ENCODE measurements at regions not wholly inside any gene's neighbourhood (a gene's known extent, or its start where the extent isn't known, plus 50 kb on each side); places are given as distances from the start of the nearest gene placed in this dataset.

DNA sequence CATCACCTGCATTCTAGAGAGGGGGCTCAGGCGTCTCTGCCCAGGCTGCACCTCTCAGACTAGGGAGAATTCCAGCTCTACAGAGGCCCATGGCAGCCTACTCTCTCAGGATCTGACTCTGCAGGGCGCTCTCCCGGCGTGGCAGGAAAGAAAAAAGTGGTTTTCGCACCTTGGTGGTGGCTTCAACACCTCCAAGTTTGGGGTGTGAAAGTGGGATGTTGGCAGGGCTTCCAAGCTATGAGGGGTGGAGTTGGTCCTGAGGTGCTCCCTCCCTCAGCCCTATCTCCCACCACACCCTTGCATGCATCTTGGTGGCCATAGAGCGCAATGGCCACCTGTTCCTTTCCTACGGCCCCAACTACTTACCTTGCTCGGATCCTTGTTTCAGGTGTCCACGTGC, 166.5 kb downstream of the VSIG4 start:
- in situ Hi-C loops (cut with HindIII; ENCODE audit: extremely low pct_ligation_motif_present, low pct_unique_long_range_greater_than_20kb) (no loop called here), intact Hi-C loops (cut with micrococcal nuclease; ENCODE audit: unreplicated experiment) (no loop called here)
- ChIA-PET POLR2A (no interaction called here), CTCF (ENCODE audit: low intra/inter-chr PET ratio, low total read pairs) (no interaction called here)
- FAIRE-seq (no peak), DNase-seq (ENCODE audit: low spot score) (no peak), ATAC-seq (no peak)
- no peaks in the 10 kb centered on the region for H3K27me3 ChIP-seq (ENCODE audit: control insufficient read depth in 1 of 2, insufficient read depth in 2 of 2, low read length in 2 of 2)
- H3K4me1 ChIP-seq (ENCODE audit: insufficient read depth, low read length) = no peaks in the 10 kb centered on the region
- H3K27ac ChIP-seq (ENCODE audit: extremely low read length, insufficient read depth, low read length) = no peak overlapping the region
- no peaks in the 10 kb centered on the region for H4K20me1 ChIP-seq (ENCODE audit: insufficient read depth, low read length)
- no peaks in the 10 kb centered on the region for H3K79me2 ChIP-seq (ENCODE audit: insufficient read depth, low read length)
- H3K4me3 ChIP-seq (replicated peaks in 1 of 3; ENCODE audit: insufficient read depth in 1 of 3, low read depth in 2 of 3, low read length in 3 of 3) = no peak overlapping the region
- H3K9ac ChIP-seq (ENCODE audit: insufficient read depth, low read depth, low read length) = no peak overlapping the region
- H3K9me3 ChIP-seq (ENCODE audit: low read length) = no peaks in the 10 kb centered on the region
- no peak overlapping the region for H3K4me2 ChIP-seq (ENCODE audit: low read depth, low read length)
- BruUV-seq (replicated peaks) = no TSS peak
- no peaks in the 10 kb centered on the region for H3K36me3 ChIP-seq (replicated peaks in 1 of 2; ENCODE audit: control insufficient read depth in 1 of 2, insufficient read depth in 2 of 2, low read length in 2 of 2)
- H2AFZ ChIP-seq (ENCODE audit: low read length) = no peak overlapping the region
- TF ChIP-seq ZNF772 (CRISPR knock-in tag; IDR thresholded peaks at IDR 0.05) = no peak
- no peak for TF ChIP-seq RXRB (CRISPR knock-in tag; IDR thresholded peaks at IDR 0.05; ENCODE audit: borderline replicate concordance)
- no peak for TF ChIP-seq ONECUT2 (CRISPR knock-in tag; IDR thresholded peaks at IDR 0.05)
- TF ChIP-seq, protein P1, sequence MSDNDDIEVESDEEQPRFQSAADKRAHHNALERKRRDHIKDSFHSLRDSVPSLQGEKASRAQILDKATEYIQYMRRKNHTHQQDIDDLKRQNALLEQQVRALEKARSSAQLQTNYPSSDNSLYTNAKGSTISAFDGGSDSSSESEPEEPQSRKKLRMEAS (IDR thresholded peaks at IDR 0.05) = no peak
- no peak for TF ChIP-seq PRPF4 (IDR thresholded peaks at IDR 0.05; ENCODE audit: low read depth, low read length, poor library complexity, severe bottlenecking)
- no peak for TF ChIP-seq ZNF703 (CRISPR knock-in tag; IDR thresholded peaks at IDR 0.05; ENCODE audit: borderline replicate concordance)
- no peak for TF ChIP-seq CBX1 (IDR thresholded peaks at IDR 0.05; ENCODE audit: low read depth)
- no peak for TF ChIP-seq FOXM1 (CRISPR knock-in tag; IDR thresholded peaks at IDR 0.05)
- 28% methylated on average over 3 of the region's 9 CpGs for WGBS (ENCODE audit: low lambda C conversion rate)

DNA sequence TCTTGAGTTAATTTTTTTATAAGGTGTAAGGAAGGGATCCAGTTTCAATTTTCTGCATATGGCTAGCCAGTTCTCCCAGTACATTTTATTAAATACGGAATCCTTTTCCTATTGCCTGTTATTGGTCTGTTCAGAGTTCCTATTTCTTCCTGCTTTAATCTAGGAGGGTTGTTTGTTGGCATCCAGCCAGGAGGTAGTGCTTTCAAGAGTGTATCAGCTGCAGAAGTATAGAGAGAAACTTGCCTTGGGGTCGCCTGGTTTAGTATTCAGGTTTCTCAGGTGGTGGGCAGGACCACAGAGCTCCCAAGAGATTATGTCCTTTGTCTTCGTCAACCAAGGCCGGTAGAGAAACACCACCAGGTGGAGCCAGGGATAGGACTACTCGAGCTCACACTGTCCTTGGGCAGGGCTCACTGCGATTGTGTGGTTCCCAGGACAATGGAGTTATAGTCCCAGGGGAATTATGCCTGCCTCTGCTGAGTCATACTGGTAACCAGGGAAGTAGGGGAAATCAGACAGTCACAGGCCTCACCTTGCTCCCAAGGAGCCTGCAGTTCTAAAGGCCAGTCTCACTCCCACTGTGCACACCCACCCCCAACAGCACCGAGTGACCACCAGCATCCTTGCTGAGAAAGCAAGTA, 168.1 kb downstream of the VSIG4 start:
- no peaks in the 10 kb centered on the region for H3K9me3 ChIP-seq (ENCODE audit: low read length)
- H3K27me3 ChIP-seq (ENCODE audit: control insufficient read depth in 1 of 2, insufficient read depth in 2 of 2, low read length in 2 of 2) = no peaks in the 10 kb centered on the region
- WGBS (ENCODE audit: low lambda C conversion rate) = 1% methylated on average over 4 of the region's 7 CpGs
- H3K4me1 ChIP-seq (ENCODE audit: insufficient read depth, low read length) = no peaks in the 10 kb centered on the region
- H2AFZ ChIP-seq (ENCODE audit: low read length) = no peak overlapping the region
- FAIRE-seq (peak; percentile 34), DNase-seq (ENCODE audit: low spot score) (peak; percentile 41), ATAC-seq (peak; percentile 88)
- BruUV-seq (replicated peaks) = no TSS peak
- H4K20me1 ChIP-seq (ENCODE audit: insufficient read depth, low read length) = no peaks in the 10 kb centered on the region
- H3K4me2 ChIP-seq (ENCODE audit: low read depth, low read length) = no peak overlapping the region
- ChIA-PET POLR2A (no interaction called here), CTCF (ENCODE audit: low intra/inter-chr PET ratio, low total read pairs) (interaction anchor here (1.5 kb wide), 1 partner anchor 115 kb away, joined by 5 read pairs; no protein-coding TSS in a partner anchor)
- H3K79me2 ChIP-seq (ENCODE audit: insufficient read depth, low read length) = no peaks in the 10 kb centered on the region
- H3K27ac ChIP-seq (ENCODE audit: extremely low read length, insufficient read depth, low read length) = no peak overlapping the region
- H3K4me3 ChIP-seq (replicated peaks in 1 of 3; ENCODE audit: insufficient read depth in 1 of 3, low read depth in 2 of 3, low read length in 3 of 3) = no peak overlapping the region
- no peak overlapping the region for H3K9ac ChIP-seq (ENCODE audit: insufficient read depth, low read depth, low read length)
- in situ Hi-C loops (cut with HindIII; ENCODE audit: extremely low pct_ligation_motif_present, low pct_unique_long_range_greater_than_20kb) (no loop called here), intact Hi-C loops (cut with micrococcal nuclease; ENCODE audit: unreplicated experiment) (loop anchor here (2.0 kb wide), 1 partner anchor 115 kb away; no protein-coding TSS in a partner anchor)
- no peaks in the 10 kb centered on the region for H3K36me3 ChIP-seq (replicated peaks in 1 of 2; ENCODE audit: control insufficient read depth in 1 of 2, insufficient read depth in 2 of 2, low read length in 2 of 2)
- TF ChIP-seq, protein P2, sequence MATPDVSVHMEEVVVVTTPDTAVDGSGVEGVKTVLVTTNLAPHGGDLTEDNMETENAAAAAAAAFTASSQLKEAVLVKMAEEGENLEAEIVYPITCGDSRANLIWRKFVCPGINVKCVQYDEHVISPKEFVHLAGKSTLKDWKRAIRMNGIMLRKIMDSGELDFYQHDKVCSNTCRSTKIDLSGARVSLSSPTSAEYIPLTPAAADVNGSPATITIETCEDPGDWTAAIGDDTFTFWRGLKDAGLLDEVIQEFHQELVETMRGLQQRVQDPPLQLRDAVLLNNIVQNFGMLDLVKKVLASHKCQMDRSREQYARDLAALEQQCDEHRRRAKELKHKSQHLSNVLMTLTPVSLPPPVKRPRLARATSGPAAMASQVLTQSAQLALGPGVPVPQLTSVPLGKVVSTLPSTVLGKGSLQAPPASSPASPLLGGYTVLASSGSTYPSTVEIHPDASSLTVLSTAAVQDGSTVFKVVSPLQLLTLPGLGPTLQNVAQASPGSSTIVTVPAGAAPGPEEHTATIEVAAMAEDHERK (CRISPR knock-in tag; IDR thresholded peaks at IDR 0.05; ENCODE audit: low read depth) = no peak
- no peak for TF ChIP-seq BRCA1 (CRISPR knock-in tag; IDR thresholded peaks at IDR 0.05)
- no peak for TF ChIP-seq ZFP36L1 (CRISPR knock-in tag; IDR thresholded peaks at IDR 0.05)
- no peak for TF ChIP-seq SP1 (IDR thresholded peaks at IDR 0.05)
- no peak for TF ChIP-seq SP1 (CRISPR knock-in tag; IDR thresholded peaks at IDR 0.05)
- no peak for TF ChIP-seq ZNF296 (CRISPR knock-in tag; conservative IDR thresholded peaks at IDR 0.05)
- no peak for TF ChIP-seq SOX13 (IDR thresholded peaks at IDR 0.05)
- TF ChIP-seq SOX13 (CRISPR knock-in tag; conservative IDR thresholded peaks at IDR 0.05 in 1 of 2, IDR thresholded peaks at IDR 0.05 in 1 of 2) = peak in 1 of 2 experiments; percentile 15; a peak in 1 of 4 replicates
- TF ChIP-seq AGO1 (IDR thresholded peaks at IDR 0.05; ENCODE audit: low read depth, low read length, poor library complexity, severe bottlenecking) = no peak
- TF ChIP-seq ZMAT3 (CRISPR knock-in tag; conservative IDR thresholded peaks at IDR 0.05) = no peak

Measured in HepG2 (cell line).